ENCODE measurements at regions not wholly inside any gene's neighbourhood (a gene's known extent, or its start where the extent isn't known, plus 50 kb on each side); places are given as distances from the start of the nearest gene placed in this dataset.

GRCh38 chr1:81270051-81270450, 530.7 kb upstream of the ADGRL2 start:
- TF ChIP-seq POLR2A (IDR thresholded peaks at IDR 0.05) (no peak), POLR2AphosphoS5 (IDR thresholded peaks at IDR 0.05) (no peak), CTCF (IDR thresholded peaks at IDR 0.05) (no peak)
- 92% methylated on average over 2 of the region's 2 CpGs for WGBS
- Histone ChIP-seq H3K4me1 (replicated peaks) (no peaks in the 10 kb centered on the region), H3K27me3 (replicated peaks; ENCODE audit: insufficient read depth) (no peaks in the 10 kb centered on the region), H3K9me3 (no peaks in the 10 kb centered on the region), H3K4me3 (no peak overlapping the region), H3K36me3 (no peaks in the 10 kb centered on the region), H3K27ac (no peak overlapping the region)
- intact Hi-C loops (cut with DNase I), result no loop called here
- no peak for DNase-seq (ENCODE audit: low spot score)

GRCh38 chr1:81264976-81265375, 535.8 kb upstream of the ADGRL2 start:
- H3K4me3 ChIP-seq, result no peak overlapping the region
- intact Hi-C loops (cut with DNase I), result no loop called here
- H3K36me3 ChIP-seq, result no peaks in the 10 kb centered on the region
- TF ChIP-seq CTCF (IDR thresholded peaks at IDR 0.05) (no peak), POLR2A (IDR thresholded peaks at IDR 0.05) (no peak), POLR2AphosphoS5 (IDR thresholded peaks at IDR 0.05) (no peak)
- H3K4me1 ChIP-seq (replicated peaks), result no peaks in the 10 kb centered on the region
- no peaks in the 10 kb centered on the region for H3K9me3 ChIP-seq
- no peak overlapping the region for H3K27ac ChIP-seq
- H3K27me3 ChIP-seq (replicated peaks; ENCODE audit: insufficient read depth), result no peaks in the 10 kb centered on the region
- no peak for DNase-seq (ENCODE audit: low spot score)
- WGBS, result 70% methylated on average over 3 of the region's 3 CpGs

- no peak overlapping the region for H3K4me3 ChIP-seq
- H3K27ac ChIP-seq, result no peak overlapping the region
- intact Hi-C loops (cut with DNase I), result no loop called here
- H3K9me3 ChIP-seq, result no peaks in the 10 kb centered on the region
- no peaks in the 10 kb centered on the region for H3K27me3 ChIP-seq (replicated peaks; ENCODE audit: insufficient read depth)
- TF ChIP-seq POLR2A (IDR thresholded peaks at IDR 0.05) (no peak), POLR2AphosphoS5 (IDR thresholded peaks at IDR 0.05) (no peak), CTCF (IDR thresholded peaks at IDR 0.05) (no peak)
- no peak for DNase-seq (ENCODE audit: low spot score)
- H3K36me3 ChIP-seq, result no peaks in the 10 kb centered on the region
- no peaks in the 10 kb centered on the region for H3K4me1 ChIP-seq (replicated peaks)
- 95% methylated on average over 6 of the region's 6 CpGs for WGBS
Observed at GRCh38 chr1:81259625-81260411, 540.9 kb upstream of the ADGRL2 start.

- no peaks in the 10 kb centered on the region for H3K4me1 ChIP-seq (replicated peaks)
- H3K4me3 ChIP-seq, result no peak overlapping the region
- TF ChIP-seq POLR2AphosphoS5 (IDR thresholded peaks at IDR 0.05) (no peak), CTCF (IDR thresholded peaks at IDR 0.05) (no peak), POLR2A (IDR thresholded peaks at IDR 0.05) (no peak)
- H3K27ac ChIP-seq, result no peak overlapping the region
- H3K9me3 ChIP-seq, result no peaks in the 10 kb centered on the region
- no peaks in the 10 kb centered on the region for H3K36me3 ChIP-seq
- no peaks in the 10 kb centered on the region for H3K27me3 ChIP-seq (replicated peaks; ENCODE audit: insufficient read depth)
- intact Hi-C loops (cut with DNase I), result no loop called here
- DNase-seq (ENCODE audit: low spot score), result no peak
- WGBS, result 96% methylated on average over 2 of the region's 2 CpGs
Observed at GRCh38 chr1:81254560-81254959, 546.2 kb upstream of the ADGRL2 start.

GRCh38 chr1:81254068-81254467, 546.7 kb upstream of the ADGRL2 start:
- Histone ChIP-seq H3K9me3 (no peaks in the 10 kb centered on the region), H3K36me3 (no peaks in the 10 kb centered on the region), H3K27me3 (replicated peaks; ENCODE audit: insufficient read depth) (no peaks in the 10 kb centered on the region), H3K4me1 (replicated peaks) (no peaks in the 10 kb centered on the region), H3K27ac (no peak overlapping the region), H3K4me3 (no peak overlapping the region)
- intact Hi-C loops (cut with DNase I), result no loop called here
- DNase-seq (ENCODE audit: low spot score), result no peak
- WGBS, result 96% methylated on average over 2 of the region's 2 CpGs
- no peak for TF ChIP-seq POLR2AphosphoS5 (IDR thresholded peaks at IDR 0.05)
- TF ChIP-seq CTCF (IDR thresholded peaks at IDR 0.05), result no peak
- TF ChIP-seq POLR2A (IDR thresholded peaks at IDR 0.05), result no peak

Measured in prostate gland (tissue), 2 donors.